ENCODE measurements at regions not wholly inside any gene's neighbourhood (a gene's known extent, or its start where the extent isn't known, plus 50 kb on each side); places are given as distances from the start of the nearest gene placed in this dataset.

DNA sequence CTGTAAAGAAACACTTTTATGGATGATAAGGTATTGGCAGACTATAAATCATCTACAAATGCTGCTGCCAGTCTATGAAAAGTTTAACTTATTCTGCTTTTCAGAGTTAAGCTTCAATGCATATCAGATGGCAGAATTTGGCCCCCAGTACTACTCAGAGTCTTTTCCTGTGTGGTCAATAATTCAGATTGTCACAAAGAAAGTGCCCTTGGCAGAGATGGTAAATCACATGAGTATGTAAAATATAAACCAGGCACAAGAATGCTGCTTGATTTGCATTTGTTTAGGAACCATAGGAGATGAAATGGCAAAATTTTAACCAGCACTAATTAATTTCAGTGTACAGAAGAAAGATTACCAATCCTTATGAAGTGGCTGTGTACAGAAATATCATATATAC, 818.3 kb upstream of the POT1 start:
- Histone ChIP-seq H3K9me3 (ENCODE audit: control insufficient read depth, low read length) (no peaks in the 10 kb centered on the region), H3K4me1 (ENCODE audit: control insufficient read depth, insufficient read depth, low read length) (no peaks in the 10 kb centered on the region), H3K27ac (ENCODE audit: low read length) (no peak overlapping the region), H3K27me3 (ENCODE audit: control insufficient read depth, insufficient read depth) (no peaks in the 10 kb centered on the region), H3K4me3 (ENCODE audit: low read length) (no peak overlapping the region)
- DNase-seq = no peak
- ATAC-seq = no peak
- intact Hi-C loops (cut with DNase I) = no loop called here

DNA sequence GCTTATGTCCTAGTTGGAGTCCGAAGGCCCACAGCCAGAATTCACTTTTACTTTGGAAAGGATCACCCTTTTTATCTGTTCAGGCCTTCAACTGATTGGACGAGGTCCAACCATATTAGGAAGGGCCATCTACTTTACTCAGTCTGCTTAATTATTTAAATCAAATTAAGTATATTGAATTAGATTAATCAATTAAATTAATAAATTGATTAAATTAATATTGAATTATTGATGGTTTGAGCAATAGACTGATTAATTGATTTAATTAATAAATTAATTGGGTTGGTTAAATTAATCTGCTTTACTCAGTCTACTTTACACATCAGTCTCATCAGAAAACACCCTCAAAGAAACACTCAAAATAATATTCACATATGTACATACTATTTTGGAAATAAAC, 816.9 kb upstream of the POT1 start:
- H3K27me3 ChIP-seq (ENCODE audit: control insufficient read depth, insufficient read depth) = no peaks in the 10 kb centered on the region
- no peak overlapping the region for H3K27ac ChIP-seq (ENCODE audit: low read length)
- H3K4me3 ChIP-seq (ENCODE audit: low read length) = no peak overlapping the region
- no peak for ATAC-seq
- WGBS = 67% methylated on average over 2 of the region's 2 CpGs
- no peaks in the 10 kb centered on the region for H3K9me3 ChIP-seq (ENCODE audit: control insufficient read depth, low read length)
- no peak for DNase-seq
- H3K4me1 ChIP-seq (ENCODE audit: control insufficient read depth, insufficient read depth, low read length) = no peaks in the 10 kb centered on the region
- intact Hi-C loops (cut with DNase I) = no loop called here

DNA sequence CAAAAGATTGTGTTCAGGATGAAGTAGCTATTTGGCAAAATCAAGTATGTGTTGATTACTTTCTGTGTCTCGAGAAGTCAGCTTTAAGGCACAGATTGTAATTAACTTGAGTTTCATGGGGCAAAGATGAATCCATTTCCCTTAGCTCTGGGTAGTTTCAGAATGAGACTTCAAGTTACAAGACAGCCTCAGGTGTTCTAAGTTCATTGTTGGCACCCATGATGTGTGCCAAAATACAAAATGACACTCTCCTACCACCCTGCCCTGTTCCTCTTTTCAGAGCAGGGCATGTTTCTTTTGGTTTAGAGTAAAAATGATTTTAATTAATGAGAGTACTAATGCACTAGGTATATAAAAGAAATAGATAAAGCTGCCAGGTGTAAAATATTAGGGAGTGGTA, 797.6 kb upstream of the POT1 start:
- Histone ChIP-seq H3K4me3 (ENCODE audit: low read length) (no peak overlapping the region), H3K9me3 (ENCODE audit: control insufficient read depth, low read length) (no peaks in the 10 kb centered on the region), H3K27me3 (ENCODE audit: control insufficient read depth, insufficient read depth) (no peaks in the 10 kb centered on the region), H3K27ac (ENCODE audit: low read length) (no peak overlapping the region), H3K4me1 (ENCODE audit: control insufficient read depth, insufficient read depth, low read length) (no peaks in the 10 kb centered on the region)
- intact Hi-C loops (cut with DNase I) = no loop called here
- WGBS = 73% methylated on average over 1 of the region's 1 CpG
- ATAC-seq (no peak), DNase-seq (no peak)

DNA sequence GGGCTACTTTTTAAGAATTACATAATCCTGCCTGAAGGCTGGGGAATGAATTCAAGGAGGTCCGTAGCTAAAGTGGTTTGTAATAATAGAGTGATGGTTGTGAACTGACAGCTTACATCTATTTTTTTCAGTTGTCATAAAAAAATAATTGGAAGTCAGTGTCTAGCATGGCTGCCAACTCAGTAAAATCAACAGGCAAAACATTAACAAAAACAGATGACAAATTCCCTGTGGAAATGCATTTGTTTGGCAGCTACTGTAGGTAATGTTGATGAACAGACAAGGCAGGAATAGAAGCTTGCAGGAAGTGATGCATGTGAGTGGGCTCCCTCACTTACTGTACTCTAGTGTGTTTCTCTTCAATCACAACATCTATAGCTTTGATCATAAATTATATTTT, 766.0 kb upstream of the POT1 start:
- Histone ChIP-seq H3K4me1 (ENCODE audit: control insufficient read depth, insufficient read depth, low read length) (no peaks in the 10 kb centered on the region), H3K27me3 (ENCODE audit: control insufficient read depth, insufficient read depth) (no peaks in the 10 kb centered on the region), H3K9me3 (ENCODE audit: control insufficient read depth, low read length) (no peaks in the 10 kb centered on the region), H3K4me3 (ENCODE audit: low read length) (no peak overlapping the region), H3K27ac (ENCODE audit: low read length) (no peak overlapping the region)
- ATAC-seq = no peak
- intact Hi-C loops (cut with DNase I) = no loop called here
- 55% methylated on average over 1 of the region's 1 CpG for WGBS
- no peak for DNase-seq

DNA sequence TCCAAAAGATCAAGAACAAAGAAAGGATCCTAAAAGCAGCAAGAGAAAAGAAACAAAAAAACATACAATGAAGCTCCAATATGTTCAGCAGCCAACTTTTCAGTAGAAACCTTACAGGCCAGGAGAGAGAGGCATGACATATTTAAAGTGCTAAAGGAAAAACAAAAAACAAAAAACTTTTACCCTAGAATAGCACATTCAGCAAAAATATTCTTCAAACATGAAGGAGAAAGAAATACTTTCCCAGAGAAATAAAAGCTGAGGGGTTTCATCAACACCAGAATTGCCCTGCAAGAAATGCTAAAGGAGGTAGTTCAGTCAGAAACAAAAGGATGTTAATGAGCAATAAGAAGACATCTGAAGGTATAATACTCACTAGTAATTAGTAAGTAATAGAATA, 753.5 kb upstream of the POT1 start:
- DNase-seq (no peak), ATAC-seq (no peak)
- Histone ChIP-seq H3K4me3 (ENCODE audit: low read length) (no peak overlapping the region), H3K27me3 (ENCODE audit: control insufficient read depth, insufficient read depth) (no peaks in the 10 kb centered on the region), H3K27ac (ENCODE audit: low read length) (no peak overlapping the region), H3K9me3 (ENCODE audit: control insufficient read depth, low read length) (no peaks in the 10 kb centered on the region), H3K4me1 (ENCODE audit: control insufficient read depth, insufficient read depth, low read length) (no peaks in the 10 kb centered on the region)
- intact Hi-C loops (cut with DNase I) = no loop called here

DNA sequence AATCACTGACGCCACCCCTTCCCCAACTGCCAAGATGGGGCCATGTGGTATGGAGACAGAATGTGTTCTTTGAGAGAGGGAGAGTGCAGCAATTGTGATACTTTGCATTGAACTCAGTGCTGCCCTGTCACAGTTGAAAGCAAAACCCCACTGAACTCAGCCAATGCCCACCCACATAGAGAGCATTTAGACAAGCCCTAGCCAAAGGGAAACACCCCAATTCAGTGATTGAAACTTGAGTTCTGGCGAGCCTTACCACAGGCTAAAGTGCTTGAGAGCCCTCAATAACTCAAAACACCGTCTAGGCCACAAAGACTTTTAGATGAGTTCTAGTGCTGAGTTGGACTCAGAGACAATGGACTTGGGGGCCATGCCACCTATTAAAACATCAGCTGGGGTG, 751.9 kb upstream of the POT1 start:
- WGBS = 86% methylated on average over 3 of the region's 3 CpGs
- H3K4me1 ChIP-seq (ENCODE audit: control insufficient read depth, insufficient read depth, low read length) = no peaks in the 10 kb centered on the region
- DNase-seq (no peak), ATAC-seq (no peak)
- no peaks in the 10 kb centered on the region for H3K9me3 ChIP-seq (ENCODE audit: control insufficient read depth, low read length)
- no peaks in the 10 kb centered on the region for H3K27me3 ChIP-seq (ENCODE audit: control insufficient read depth, insufficient read depth)
- no peak overlapping the region for H3K27ac ChIP-seq (ENCODE audit: low read length)
- intact Hi-C loops (cut with DNase I) = no loop called here
- no peak overlapping the region for H3K4me3 ChIP-seq (ENCODE audit: low read length)

DNA sequence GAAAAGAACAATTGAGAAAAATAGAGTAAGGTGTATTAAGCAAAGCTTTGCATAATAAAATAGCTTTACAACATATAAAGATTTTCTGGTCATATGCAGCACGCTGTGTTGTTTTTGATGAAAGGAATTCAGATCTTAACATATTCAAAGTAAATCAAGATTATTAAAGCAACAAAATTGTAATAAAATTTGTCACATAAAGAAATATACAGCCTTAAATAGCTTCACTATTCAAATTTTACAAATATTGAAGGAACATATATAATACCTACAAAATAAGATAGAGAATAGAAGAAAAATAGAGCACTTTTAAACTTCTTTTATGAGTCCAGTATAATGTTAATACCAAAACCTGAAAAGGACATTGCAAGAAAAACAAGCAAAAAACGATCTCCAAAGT, 749.1 kb upstream of the POT1 start:
- 71% methylated on average over 2 of the region's 2 CpGs for WGBS
- H3K4me1 ChIP-seq (ENCODE audit: control insufficient read depth, insufficient read depth, low read length) = no peaks in the 10 kb centered on the region
- no peak for DNase-seq
- H3K4me3 ChIP-seq (ENCODE audit: low read length) = no peak overlapping the region
- no peaks in the 10 kb centered on the region for H3K27me3 ChIP-seq (ENCODE audit: control insufficient read depth, insufficient read depth)
- no peaks in the 10 kb centered on the region for H3K9me3 ChIP-seq (ENCODE audit: control insufficient read depth, low read length)
- H3K27ac ChIP-seq (ENCODE audit: low read length) = no peak overlapping the region
- no peak for ATAC-seq
- intact Hi-C loops (cut with DNase I) = no loop called here

DNA sequence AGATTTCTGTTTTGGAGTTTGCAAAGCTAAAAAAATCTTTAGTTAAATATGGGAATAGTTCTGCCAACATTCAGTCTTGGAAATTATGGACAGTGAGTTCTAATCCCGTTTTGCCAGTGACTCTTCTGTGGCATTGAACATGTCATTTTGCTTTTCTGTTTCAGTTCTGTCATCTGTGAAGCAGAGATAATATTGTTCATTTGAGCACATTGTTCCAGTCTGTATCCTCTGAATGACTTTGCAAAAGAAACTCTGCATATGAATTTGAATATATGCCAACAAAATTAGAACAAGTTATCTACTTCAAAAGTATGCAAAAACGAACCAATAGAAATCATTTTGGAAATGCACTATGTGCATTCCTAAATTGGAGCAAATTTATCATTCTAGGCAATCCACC, 746.0 kb upstream of the POT1 start:
- intact Hi-C loops (cut with DNase I) = no loop called here
- H3K9me3 ChIP-seq (ENCODE audit: control insufficient read depth, low read length) = no peaks in the 10 kb centered on the region
- no peak for ATAC-seq
- no peaks in the 10 kb centered on the region for H3K27me3 ChIP-seq (ENCODE audit: control insufficient read depth, insufficient read depth)
- no peak for DNase-seq
- 26% methylated on average over 2 of the region's 2 CpGs for WGBS
- no peak overlapping the region for H3K27ac ChIP-seq (ENCODE audit: low read length)
- H3K4me3 ChIP-seq (ENCODE audit: low read length) = no peak overlapping the region
- H3K4me1 ChIP-seq (ENCODE audit: control insufficient read depth, insufficient read depth, low read length) = no peaks in the 10 kb centered on the region

DNA sequence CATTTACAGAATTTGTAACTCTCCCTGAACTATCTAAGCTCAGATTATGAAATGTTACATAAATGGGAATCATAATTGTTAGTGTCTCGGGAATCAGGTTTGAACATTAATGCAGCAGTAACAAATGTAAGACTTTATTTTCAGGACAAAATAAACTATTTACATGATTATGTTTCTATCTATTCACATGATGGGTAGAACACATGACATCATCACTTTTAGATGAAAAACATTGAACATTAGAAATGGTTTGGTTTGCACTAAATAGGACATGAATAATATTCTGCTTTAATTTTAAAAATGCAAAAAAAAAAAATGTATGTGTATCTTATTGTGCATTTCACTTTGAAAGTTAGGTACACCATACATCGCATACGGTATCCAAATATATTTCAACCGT, 745.5 kb upstream of the POT1 start:
- 93% methylated on average over 4 of the region's 4 CpGs for WGBS
- no peak for ATAC-seq
- intact Hi-C loops (cut with DNase I) = no loop called here
- DNase-seq = no peak
- no peaks in the 10 kb centered on the region for H3K9me3 ChIP-seq (ENCODE audit: control insufficient read depth, low read length)
- H3K4me1 ChIP-seq (ENCODE audit: control insufficient read depth, insufficient read depth, low read length) = no peaks in the 10 kb centered on the region
- no peak overlapping the region for H3K27ac ChIP-seq (ENCODE audit: low read length)
- H3K4me3 ChIP-seq (ENCODE audit: low read length) = no peak overlapping the region
- H3K27me3 ChIP-seq (ENCODE audit: control insufficient read depth, insufficient read depth) = no peaks in the 10 kb centered on the region

DNA sequence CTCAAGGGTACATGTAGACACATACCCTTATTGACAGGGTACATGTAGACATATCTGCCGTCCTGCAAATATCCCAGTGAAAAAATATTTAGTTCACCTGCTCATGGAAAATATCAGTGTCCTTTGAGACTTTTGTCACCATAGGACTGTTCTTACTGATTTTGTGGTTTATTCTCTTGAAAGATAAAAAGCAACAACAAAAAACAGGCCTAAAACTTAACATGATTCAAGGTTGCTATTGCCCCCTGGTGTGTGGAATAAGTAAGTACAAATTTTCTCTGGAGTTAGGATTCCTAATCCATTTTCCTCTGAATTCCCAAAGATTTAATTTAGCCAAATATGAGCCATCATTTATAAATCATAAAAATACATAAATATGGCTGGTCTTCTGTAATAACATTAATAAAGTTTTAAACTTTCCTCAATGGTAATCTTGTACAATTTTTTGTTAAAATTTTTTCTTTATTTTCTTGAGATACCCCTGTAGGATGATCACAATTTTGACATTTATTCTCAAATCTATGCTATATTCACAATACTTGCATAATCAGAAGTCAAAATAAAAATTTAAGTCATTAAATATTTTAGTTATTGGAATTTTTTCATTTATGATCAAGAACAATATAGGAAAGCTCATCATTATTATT, 741.4 kb upstream of the POT1 start:
- Histone ChIP-seq H3K27me3 (ENCODE audit: control insufficient read depth, insufficient read depth) (no peaks in the 10 kb centered on the region), H3K4me1 (ENCODE audit: control insufficient read depth, insufficient read depth, low read length) (no peaks in the 10 kb centered on the region), H3K9me3 (ENCODE audit: control insufficient read depth, low read length) (no peaks in the 10 kb centered on the region), H3K4me3 (ENCODE audit: low read length) (no peak overlapping the region), H3K27ac (ENCODE audit: low read length) (no peak overlapping the region)
- intact Hi-C loops (cut with DNase I) = no loop called here
- WGBS = 91% methylated on average over 1 of the region's 1 CpG
- no peak for ATAC-seq
- no peak for DNase-seq

DNA sequence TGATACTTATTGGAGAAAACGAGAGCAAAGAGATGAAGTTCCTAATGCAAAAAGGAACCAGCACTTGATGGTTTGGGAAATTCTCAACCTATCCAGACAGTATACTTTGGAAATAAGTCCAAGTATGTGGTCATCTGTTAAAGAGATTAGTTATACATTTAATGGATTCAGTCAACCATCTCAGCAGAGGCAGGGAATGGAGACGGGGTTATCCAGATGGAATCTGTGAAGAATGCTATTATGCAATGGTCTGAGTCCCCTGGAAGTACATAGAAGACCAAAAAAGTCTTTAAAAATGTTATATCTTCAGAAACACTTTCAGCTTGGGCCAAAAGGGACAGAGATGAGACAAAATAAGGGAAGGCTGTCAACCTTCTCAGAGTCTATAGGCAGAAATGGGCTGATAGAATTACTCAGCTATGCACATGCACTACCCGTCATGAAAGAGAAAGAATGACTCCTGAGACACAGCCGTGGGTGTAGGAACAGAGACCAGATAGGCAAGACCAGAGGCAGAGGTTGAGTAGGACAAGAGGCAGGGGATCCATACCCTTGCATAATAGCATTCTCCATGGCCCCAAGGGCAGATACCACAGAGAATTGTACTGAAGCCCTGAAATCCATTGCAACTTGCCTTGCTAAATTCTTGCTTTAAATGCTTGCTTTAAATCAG, 738.8 kb upstream of the POT1 start:
- intact Hi-C loops (cut with DNase I) = loop anchor here in 1 of 4 donors (5.0 kb wide), 1 partner anchor 606 kb away; no protein-coding TSS in a partner anchor
- no peak overlapping the region for H3K4me3 ChIP-seq (ENCODE audit: low read length)
- 76% methylated on average over 4 of the region's 4 CpGs for WGBS

DNA sequence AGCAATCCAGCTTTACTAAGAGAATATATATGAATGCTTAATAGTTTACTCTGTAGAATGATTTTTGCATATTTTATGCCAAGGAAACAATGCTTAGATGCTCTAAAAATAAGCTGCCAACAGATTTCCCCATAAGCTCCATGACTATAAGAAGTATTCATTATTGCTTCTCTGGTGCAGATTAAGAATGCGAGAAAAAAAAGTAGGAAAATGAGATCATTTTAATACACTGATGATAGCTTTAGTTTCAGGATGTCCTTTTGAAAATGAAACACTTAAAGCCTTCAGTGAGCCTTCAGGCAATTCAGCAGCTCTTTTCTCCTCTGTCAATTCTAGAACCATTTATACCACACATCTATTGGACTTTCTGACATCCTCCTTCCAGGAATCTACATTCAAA, 735.0 kb upstream of the POT1 start:
- Histone ChIP-seq H3K27me3 (ENCODE audit: control insufficient read depth, insufficient read depth) (no peaks in the 10 kb centered on the region), H3K4me1 (ENCODE audit: control insufficient read depth, insufficient read depth, low read length) (no peaks in the 10 kb centered on the region), H3K4me3 (ENCODE audit: low read length) (no peak overlapping the region), H3K9me3 (ENCODE audit: control insufficient read depth, low read length) (no peaks in the 10 kb centered on the region), H3K27ac (ENCODE audit: low read length) (no peak overlapping the region)
- intact Hi-C loops (cut with DNase I) = loop anchor here in 1 of 4 donors (5.0 kb wide), 1 partner anchor 602 kb away; no protein-coding TSS in a partner anchor
- DNase-seq = no peak
- no peak for ATAC-seq
- 81% methylated on average over 1 of the region's 1 CpG for WGBS

More for the DNA sequence above, 738.8 kb upstream of the POT1 start:
- H3K27me3 ChIP-seq (ENCODE audit: control insufficient read depth, insufficient read depth) = no peaks in the 10 kb centered on the region
- H3K27ac ChIP-seq (ENCODE audit: low read length) = no peak overlapping the region
- DNase-seq (no peak), ATAC-seq (no peak)
- no peaks in the 10 kb centered on the region for H3K4me1 ChIP-seq (ENCODE audit: control insufficient read depth, insufficient read depth, low read length)
- no peaks in the 10 kb centered on the region for H3K9me3 ChIP-seq (ENCODE audit: control insufficient read depth, low read length)
